ENCODE measurements at regions not wholly inside any gene's neighbourhood (a gene's known extent, or its start where the extent isn't known, plus 50 kb on each side); places are given as distances from the start of the nearest gene placed in this dataset.
"Not testable (repeated sequence)": the region's sequence is repeated elsewhere in the genome, so short reads cannot be mapped to it uniquely, and the experiment has no call there.

DNA sequence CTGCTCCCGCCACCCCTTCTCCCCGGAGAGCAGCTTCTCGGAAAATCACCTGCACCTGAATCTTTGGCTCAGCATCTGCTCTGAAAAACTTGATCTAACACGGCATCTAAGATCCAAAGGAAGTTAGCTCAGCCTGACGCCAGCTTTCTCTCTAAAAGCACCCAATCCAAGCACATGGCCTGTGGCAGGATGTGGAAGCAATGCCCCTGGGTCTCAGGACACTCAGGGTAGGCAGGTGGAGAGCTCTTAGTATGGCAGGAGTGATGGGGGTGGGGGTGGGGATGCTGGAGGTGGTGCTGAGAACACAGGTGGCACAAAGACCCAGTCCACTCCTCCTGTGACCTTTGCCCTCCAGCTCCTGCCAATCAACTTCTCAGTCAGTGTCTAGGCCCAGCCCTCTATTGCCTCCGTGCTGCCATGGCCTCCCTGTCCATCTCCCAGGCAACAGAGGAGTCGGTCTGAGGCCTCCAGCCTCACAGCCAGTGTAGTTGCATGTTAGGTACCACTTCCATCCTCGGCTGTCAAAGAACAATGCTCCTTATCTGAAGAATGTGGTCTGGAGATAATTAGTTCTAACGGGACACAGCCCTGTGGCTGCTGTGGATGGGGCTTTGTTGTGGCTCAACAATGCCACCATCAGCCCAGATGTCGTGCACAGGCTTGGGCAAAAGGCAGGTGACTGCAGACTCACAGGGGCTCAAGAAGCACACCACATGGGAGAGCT lies 180.0 kb upstream of the C14orf180 start:
- H4K12ac ChIP-seq (ENCODE audit: low read depth, low read length), result no peak overlapping the region
- no peak overlapping the region for H3K9ac ChIP-seq (ENCODE audit: low read length)
- WGBS (ENCODE audit: extremely low coverage, insufficient coverage, insufficient read length), result no CpG with 5 or more reads among the region's 10 CpGs
- no peak overlapping the region for H2AFZ ChIP-seq (ENCODE audit: insufficient read depth, low read length, poor library complexity)
- no peaks in the 10 kb centered on the region for H3K4me1 ChIP-seq (ENCODE audit: control insufficient read depth in 1 of 2, insufficient read depth in 2 of 2, low read length in 2 of 2)
- no peaks in the 10 kb centered on the region for H3K36me3 ChIP-seq (ENCODE audit: control insufficient read depth in 1 of 2, insufficient read depth in 2 of 2, low read length in 2 of 2)
- H4K91ac ChIP-seq (ENCODE audit: low read depth, low read length), result no peak overlapping the region
- no peak overlapping the region for H2BK5ac ChIP-seq (ENCODE audit: low read depth, low read length, poor library complexity)
- no peak overlapping the region for H3K23ac ChIP-seq (ENCODE audit: low read length)
- DNase-seq, result no peak
- no peaks in the 10 kb centered on the region for H3K79me2 ChIP-seq (ENCODE audit: control insufficient read depth, insufficient read depth, low read length, poor library complexity)
- H3K4ac ChIP-seq (ENCODE audit: low read depth, low read length), result no peak overlapping the region
- no peak overlapping the region for H3K4me3 ChIP-seq (ENCODE audit: low read depth, low read length)
- H3K27me3 ChIP-seq (ENCODE audit: insufficient read depth, low read length), result no peaks in the 10 kb centered on the region
- no peak overlapping the region for H2BK120ac ChIP-seq (ENCODE audit: insufficient read depth, low read length, poor library complexity)
- peaks cover 18% of the 10 kb centered on the region for H3K9me3 ChIP-seq (ENCODE audit: insufficient read depth, low read depth, low read length)
- H4K8ac ChIP-seq (ENCODE audit: low read depth, low read length), result no peak overlapping the region
- H3K14ac ChIP-seq (ENCODE audit: low read length), result no peak overlapping the region
- no peak overlapping the region for H3K27ac ChIP-seq (ENCODE audit: low read depth, low read length)
- no peak overlapping the region for H2AK5ac ChIP-seq (ENCODE audit: low read length)
- H3K79me1 ChIP-seq (ENCODE audit: low read length), result no peaks in the 10 kb centered on the region
- no peak overlapping the region for H2BK12ac ChIP-seq (ENCODE audit: low read length)
- no peak overlapping the region for H3K18ac ChIP-seq (ENCODE audit: low read length)
- no peak overlapping the region for H3K4me2 ChIP-seq (ENCODE audit: low read length)

DNA sequence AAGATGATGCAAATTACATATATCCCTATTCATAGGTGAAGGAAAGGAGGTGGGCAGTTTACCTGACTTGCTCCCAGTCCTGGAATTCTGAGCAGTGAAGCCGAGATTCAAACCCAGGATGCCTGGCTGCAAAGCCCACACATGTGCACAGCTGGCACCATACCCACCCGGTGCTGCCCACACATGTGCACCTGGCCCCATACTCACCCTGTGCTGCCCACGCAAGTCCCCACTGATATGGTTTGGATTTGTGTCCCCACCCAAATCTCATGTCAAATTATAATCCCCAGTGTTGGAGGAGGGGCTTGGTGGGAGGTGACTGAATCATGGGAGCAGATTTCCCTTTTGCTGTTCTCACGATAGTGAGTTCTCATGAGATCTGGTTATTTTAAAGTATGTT lies 179.2 kb upstream of the C14orf180 start:
- DNase-seq, result no peak
- H3K9me3 ChIP-seq (ENCODE audit: insufficient read depth, low read depth, low read length), result peaks cover 18% of the 10 kb centered on the region
- H3K14ac ChIP-seq (ENCODE audit: low read length), result no peak overlapping the region
- no peaks in the 10 kb centered on the region for H3K4me1 ChIP-seq (ENCODE audit: control insufficient read depth in 1 of 2, insufficient read depth in 2 of 2, low read length in 2 of 2)
- no peaks in the 10 kb centered on the region for H3K79me2 ChIP-seq (ENCODE audit: control insufficient read depth, insufficient read depth, low read length, poor library complexity)
- H3K18ac ChIP-seq (ENCODE audit: low read length), result no peak overlapping the region
- H4K12ac ChIP-seq (ENCODE audit: low read depth, low read length), result no peak overlapping the region
- no peak overlapping the region for H2BK5ac ChIP-seq (ENCODE audit: low read depth, low read length, poor library complexity)
- H2BK12ac ChIP-seq (ENCODE audit: low read length), result no peak overlapping the region
- H4K8ac ChIP-seq (ENCODE audit: low read depth, low read length), result no peak overlapping the region
- H3K4me3 ChIP-seq (ENCODE audit: low read depth, low read length), result peak overlapping the region; percentile 39
- no peak overlapping the region for H4K91ac ChIP-seq (ENCODE audit: low read depth, low read length)
- no peak overlapping the region for H3K4me2 ChIP-seq (ENCODE audit: low read length)
- no peak overlapping the region for H2AFZ ChIP-seq (ENCODE audit: insufficient read depth, low read length, poor library complexity)
- no peak overlapping the region for H3K9ac ChIP-seq (ENCODE audit: low read length)
- H3K4ac ChIP-seq (ENCODE audit: low read depth, low read length), result no peak overlapping the region
- H3K36me3 ChIP-seq (ENCODE audit: control insufficient read depth in 1 of 2, insufficient read depth in 2 of 2, low read length in 2 of 2), result no peaks in the 10 kb centered on the region
- no CpG with 5 or more reads among the region's 4 CpGs for WGBS (ENCODE audit: extremely low coverage, insufficient coverage, insufficient read length)
- H3K79me1 ChIP-seq (ENCODE audit: low read length), result no peaks in the 10 kb centered on the region
- no peak overlapping the region for H2BK120ac ChIP-seq (ENCODE audit: insufficient read depth, low read length, poor library complexity)
- no peaks in the 10 kb centered on the region for H3K27me3 ChIP-seq (ENCODE audit: insufficient read depth, low read length)
- no peak overlapping the region for H2AK5ac ChIP-seq (ENCODE audit: low read length)
- no peak overlapping the region for H3K27ac ChIP-seq (ENCODE audit: low read depth, low read length)
- no peak overlapping the region for H3K23ac ChIP-seq (ENCODE audit: low read length)

GRCh38 chr14:104401785-104402184 lies 177.8 kb upstream of the C14orf180 start:
- H3K14ac ChIP-seq (ENCODE audit: low read length), result no peak overlapping the region
- peaks cover 14% of the 10 kb centered on the region for H3K9me3 ChIP-seq (ENCODE audit: insufficient read depth, low read depth, low read length)
- no peak overlapping the region for H2AFZ ChIP-seq (ENCODE audit: insufficient read depth, low read length, poor library complexity)
- no peak overlapping the region for H2BK5ac ChIP-seq (ENCODE audit: low read depth, low read length, poor library complexity)
- WGBS (ENCODE audit: extremely low coverage, insufficient coverage, insufficient read length), result no CpG with 5 or more reads among the region's 4 CpGs
- no peak overlapping the region for H2BK12ac ChIP-seq (ENCODE audit: low read length)
- H3K9ac ChIP-seq (ENCODE audit: low read length), result no peak overlapping the region
- H4K8ac ChIP-seq (ENCODE audit: low read depth, low read length), result no peak overlapping the region
- no peak overlapping the region for H4K12ac ChIP-seq (ENCODE audit: low read depth, low read length)
- H3K36me3 ChIP-seq (ENCODE audit: control insufficient read depth in 1 of 2, insufficient read depth in 2 of 2, low read length in 2 of 2), result no peaks in the 10 kb centered on the region
- no peaks in the 10 kb centered on the region for H3K79me2 ChIP-seq (ENCODE audit: control insufficient read depth, insufficient read depth, low read length, poor library complexity)
- H3K4ac ChIP-seq (ENCODE audit: low read depth, low read length), result no peak overlapping the region
- no peak overlapping the region for H2AK5ac ChIP-seq (ENCODE audit: low read length)
- no peak for DNase-seq
- no peak overlapping the region for H4K91ac ChIP-seq (ENCODE audit: low read depth, low read length)
- no peak overlapping the region for H2BK120ac ChIP-seq (ENCODE audit: insufficient read depth, low read length, poor library complexity)
- H3K23ac ChIP-seq (ENCODE audit: low read length), result no peak overlapping the region
- H3K4me2 ChIP-seq (ENCODE audit: low read length), result no peak overlapping the region
- no peaks in the 10 kb centered on the region for H3K4me1 ChIP-seq (ENCODE audit: control insufficient read depth in 1 of 2, insufficient read depth in 2 of 2, low read length in 2 of 2)
- no peak overlapping the region for H3K4me3 ChIP-seq (ENCODE audit: low read depth, low read length)
- no peak overlapping the region for H3K27ac ChIP-seq (ENCODE audit: low read depth, low read length)
- H3K18ac ChIP-seq (ENCODE audit: low read length), result no peak overlapping the region
- H3K27me3 ChIP-seq (ENCODE audit: insufficient read depth, low read length), result no peaks in the 10 kb centered on the region
- H3K79me1 ChIP-seq (ENCODE audit: low read length), result no peaks in the 10 kb centered on the region

DNA sequence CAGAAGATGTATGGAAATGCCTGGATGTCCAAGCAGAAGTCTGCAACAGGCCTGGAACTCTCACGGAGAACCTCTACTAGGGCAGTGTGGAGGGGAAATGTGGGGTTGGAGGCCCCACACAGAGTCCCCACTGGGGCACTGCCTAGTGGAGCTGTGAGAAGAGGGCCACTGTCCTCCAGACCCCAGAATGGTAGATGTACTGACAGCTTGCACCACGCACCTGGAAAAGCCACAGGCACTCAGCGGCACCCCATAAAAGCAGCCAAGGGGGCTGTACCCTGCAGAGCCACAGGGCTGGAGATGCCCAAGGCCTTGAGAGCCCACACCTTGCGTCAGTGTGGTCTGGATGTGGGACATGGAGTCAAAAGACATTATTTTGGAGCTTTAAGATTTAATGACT lies 177.3 kb upstream of the C14orf180 start:
- H2BK5ac ChIP-seq (ENCODE audit: low read depth, low read length, poor library complexity); H3K4me2 ChIP-seq (ENCODE audit: low read length); H2AFZ ChIP-seq (ENCODE audit: insufficient read depth, low read length, poor library complexity); H3K23ac ChIP-seq (ENCODE audit: low read length); H2BK12ac ChIP-seq (ENCODE audit: low read length); DNase-seq; H3K27me3 ChIP-seq (ENCODE audit: insufficient read depth, low read length); H4K91ac ChIP-seq (ENCODE audit: low read depth, low read length); H2AK5ac ChIP-seq (ENCODE audit: low read length); H3K4ac ChIP-seq (ENCODE audit: low read depth, low read length); H3K18ac ChIP-seq (ENCODE audit: low read length); H3K79me2 ChIP-seq (ENCODE audit: control insufficient read depth, insufficient read depth, low read length, poor library complexity); H3K27ac ChIP-seq (ENCODE audit: low read depth, low read length); H3K79me1 ChIP-seq (ENCODE audit: low read length); H4K12ac ChIP-seq (ENCODE audit: low read depth, low read length); H3K4me1 ChIP-seq (ENCODE audit: control insufficient read depth in 1 of 2, insufficient read depth in 2 of 2, low read length in 2 of 2); H3K14ac ChIP-seq (ENCODE audit: low read length); H2BK120ac ChIP-seq (ENCODE audit: insufficient read depth, low read length, poor library complexity); H3K9ac ChIP-seq (ENCODE audit: low read length); H3K36me3 ChIP-seq (ENCODE audit: control insufficient read depth in 1 of 2, insufficient read depth in 2 of 2, low read length in 2 of 2); H4K8ac ChIP-seq (ENCODE audit: low read depth, low read length); H3K4me3 ChIP-seq (ENCODE audit: low read depth, low read length): not testable (repeated sequence)
- WGBS (ENCODE audit: extremely low coverage, insufficient coverage, insufficient read length), result no CpG with 5 or more reads among the region's 4 CpGs
- H3K9me3 ChIP-seq (ENCODE audit: insufficient read depth, low read depth, low read length), result peaks cover 11% of the 10 kb centered on the region
